ENCODE measurements at regions not wholly inside any gene's neighbourhood (a gene's known extent, or its start where the extent isn't known, plus 50 kb on each side); places are given as distances from the start of the nearest gene placed in this dataset.

DNA sequence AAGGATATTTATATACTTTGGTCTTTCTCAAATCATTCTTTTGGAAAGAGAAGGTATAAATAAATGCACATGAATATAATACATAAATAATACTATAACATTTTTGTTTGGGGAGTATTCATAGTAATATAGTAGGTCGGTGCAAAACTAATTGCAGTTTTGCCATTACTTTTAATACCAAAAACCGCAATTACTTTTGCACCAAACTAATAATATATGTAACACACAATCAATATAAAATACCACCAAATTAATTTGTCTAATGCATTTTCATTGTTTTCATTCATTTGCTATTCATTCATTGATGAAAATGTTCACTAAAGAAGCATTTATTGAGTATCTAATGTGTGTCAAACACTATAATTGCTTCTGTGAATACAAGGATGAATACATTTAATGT is 219.0 kb downstream of the RWDD3 start:
- DNase-seq (ENCODE audit: low spot score): no peak
- Mint-ChIP-seq H3K36me3 (ENCODE audit: low read depth) (no peaks in the 10 kb centered on the region), H3K4me1 (ENCODE audit: low read depth) (no peaks in the 10 kb centered on the region), H3K4me3 (ENCODE audit: low read depth) (no peak overlapping the region), H3K27ac (no peak overlapping the region), H3K9me3 (peaks cover 18% of the 10 kb centered on the region), H3K27me3 (ENCODE audit: low read depth) (no peaks in the 10 kb centered on the region)
- intact Hi-C loops (cut with micrococcal nuclease): no loop called here

DNA sequence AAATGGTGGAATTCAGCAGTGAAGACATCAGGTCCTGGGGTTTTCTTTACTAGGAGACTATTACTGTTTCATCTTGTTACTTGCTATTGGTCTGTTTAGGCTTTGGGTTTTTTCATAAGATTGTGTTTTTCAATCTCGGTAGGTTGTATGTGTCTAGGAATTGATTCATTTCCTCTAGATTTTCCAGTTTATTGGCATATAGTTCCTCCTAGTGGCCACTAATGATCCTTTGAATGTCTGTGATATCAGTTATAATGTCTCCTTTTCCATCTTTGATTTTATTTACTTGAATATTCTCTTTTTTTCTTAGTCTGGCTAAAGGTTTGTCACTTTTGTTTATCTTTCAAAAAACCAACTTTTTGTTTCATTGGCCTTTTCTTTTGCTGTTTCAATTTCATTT is 233.0 kb downstream of the RWDD3 start:
- peaks cover 5% of the 10 kb centered on the region for H3K9me3 Mint-ChIP-seq
- H3K4me3 Mint-ChIP-seq (ENCODE audit: low read depth): no peak overlapping the region
- no peaks in the 10 kb centered on the region for H3K36me3 Mint-ChIP-seq (ENCODE audit: low read depth)
- H3K4me1 Mint-ChIP-seq (ENCODE audit: low read depth): no peaks in the 10 kb centered on the region
- H3K27ac Mint-ChIP-seq: no peak overlapping the region
- DNase-seq (ENCODE audit: low spot score): no peak
- intact Hi-C loops (cut with micrococcal nuclease): no loop called here
- H3K27me3 Mint-ChIP-seq (ENCODE audit: low read depth): no peaks in the 10 kb centered on the region

DNA sequence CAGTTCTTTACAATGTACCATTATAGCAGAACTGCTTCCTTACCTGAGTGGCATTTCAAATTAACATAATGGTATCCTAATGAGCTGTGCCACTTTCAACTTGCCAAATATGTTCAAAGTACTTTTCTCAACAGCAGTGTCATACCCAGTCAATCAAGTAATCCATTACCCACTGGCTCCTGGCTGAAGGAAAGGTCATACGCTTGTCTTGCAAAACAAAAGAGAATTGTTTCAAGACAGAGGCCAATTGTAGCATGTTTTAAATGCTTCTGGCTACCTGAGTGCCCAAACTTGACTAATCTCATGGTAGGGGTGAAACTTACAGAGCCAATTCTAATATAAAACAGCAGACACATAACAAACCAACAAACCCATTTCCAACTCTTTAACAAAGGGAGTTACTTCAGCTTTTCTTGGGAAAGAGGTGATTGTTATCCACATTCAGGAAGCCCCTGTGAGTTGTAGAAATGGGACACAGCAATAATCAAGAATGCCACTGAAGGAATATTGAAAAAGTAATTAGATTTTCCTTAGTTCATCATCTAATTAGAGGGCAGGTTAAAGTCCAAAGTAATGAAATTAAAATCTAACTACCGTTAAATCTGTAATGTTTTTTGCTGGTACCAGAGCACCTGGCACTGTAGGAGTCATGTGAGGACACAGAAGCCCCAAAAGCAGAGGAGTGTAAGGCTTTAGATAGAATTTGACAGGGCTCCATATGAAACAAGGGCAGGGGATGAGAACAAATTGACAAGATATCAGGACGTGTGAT is 241.9 kb downstream of the RWDD3 start:
- Mint-ChIP-seq H3K27ac (no peak overlapping the region), H3K9me3 (peaks cover 20% of the 10 kb centered on the region), H3K4me3 (ENCODE audit: low read depth) (no peak overlapping the region), H3K4me1 (ENCODE audit: low read depth) (no peaks in the 10 kb centered on the region), H3K27me3 (ENCODE audit: low read depth) (no peaks in the 10 kb centered on the region), H3K36me3 (ENCODE audit: low read depth) (no peaks in the 10 kb centered on the region)
- no peak for DNase-seq (ENCODE audit: low spot score)
- intact Hi-C loops (cut with micrococcal nuclease): no loop called here

DNA sequence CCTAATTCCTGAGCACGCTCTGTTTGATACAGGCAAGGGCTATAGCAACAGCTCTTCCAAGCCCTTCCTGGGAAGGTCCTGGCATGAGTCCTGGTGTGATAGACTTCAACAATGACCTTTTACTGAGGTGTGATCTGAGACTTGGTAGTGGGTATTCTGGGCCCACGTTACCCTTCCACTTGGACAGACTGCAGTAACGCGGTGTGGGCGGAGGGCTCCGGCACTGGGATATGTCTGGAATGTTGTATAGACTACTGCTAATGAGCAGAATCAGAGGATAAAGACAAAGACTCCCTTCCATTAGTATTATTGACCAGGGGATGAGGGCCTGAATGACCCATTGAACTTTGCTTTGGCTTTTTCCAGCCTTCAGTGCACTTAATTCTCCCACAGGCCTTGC is 262.3 kb downstream of the RWDD3 start:
- Mint-ChIP-seq H3K36me3 (ENCODE audit: low read depth) (no peaks in the 10 kb centered on the region), H3K4me1 (ENCODE audit: low read depth) (no peaks in the 10 kb centered on the region), H3K27ac (no peak overlapping the region), H3K27me3 (ENCODE audit: low read depth) (no peaks in the 10 kb centered on the region), H3K9me3 (peaks cover 4% of the 10 kb centered on the region), H3K4me3 (ENCODE audit: low read depth) (no peak overlapping the region)
- intact Hi-C loops (cut with micrococcal nuclease): no loop called here
- DNase-seq (ENCODE audit: low spot score): no peak

GRCh38 chr1:95496773-95497172 is 262.8 kb downstream of the RWDD3 start:
- intact Hi-C loops (cut with micrococcal nuclease): no loop called here
- no peak for DNase-seq (ENCODE audit: low spot score)
- Mint-ChIP-seq H3K36me3 (ENCODE audit: low read depth) (no peaks in the 10 kb centered on the region), H3K27me3 (ENCODE audit: low read depth) (no peaks in the 10 kb centered on the region), H3K4me3 (ENCODE audit: low read depth) (no peak overlapping the region), H3K9me3 (peaks cover 4% of the 10 kb centered on the region), H3K4me1 (ENCODE audit: low read depth) (no peaks in the 10 kb centered on the region), H3K27ac (no peak overlapping the region)

DNA sequence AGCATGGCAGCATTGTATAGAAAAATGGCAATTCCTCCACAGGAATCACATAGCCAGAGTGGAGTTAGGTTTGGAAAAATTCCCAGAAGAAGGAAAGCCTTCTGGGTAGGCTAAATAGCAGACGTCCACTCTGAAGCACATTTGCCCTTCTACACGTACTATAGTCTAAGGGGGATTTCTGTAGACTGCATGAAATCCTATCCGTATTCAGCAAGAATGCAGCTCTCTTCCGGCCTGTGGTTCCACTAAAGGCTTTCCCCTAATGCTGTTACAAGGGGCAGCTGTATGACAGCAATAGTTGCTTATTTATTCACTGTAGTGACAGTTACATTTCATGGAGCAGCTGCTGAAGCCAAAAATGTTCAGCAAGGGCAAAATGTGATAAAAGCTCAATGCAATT is 263.6 kb downstream of the RWDD3 start:
- H3K9me3 Mint-ChIP-seq: peaks cover 4% of the 10 kb centered on the region
- H3K36me3 Mint-ChIP-seq (ENCODE audit: low read depth): no peaks in the 10 kb centered on the region
- H3K4me3 Mint-ChIP-seq (ENCODE audit: low read depth): no peak overlapping the region
- no peaks in the 10 kb centered on the region for H3K4me1 Mint-ChIP-seq (ENCODE audit: low read depth)
- H3K27ac Mint-ChIP-seq: no peak overlapping the region
- no peaks in the 10 kb centered on the region for H3K27me3 Mint-ChIP-seq (ENCODE audit: low read depth)
- no peak for DNase-seq (ENCODE audit: low spot score)
- intact Hi-C loops (cut with micrococcal nuclease): no loop called here

- Mint-ChIP-seq H3K27ac (no peak overlapping the region), H3K4me3 (ENCODE audit: low read depth) (no peak overlapping the region), H3K36me3 (ENCODE audit: low read depth) (no peaks in the 10 kb centered on the region), H3K4me1 (ENCODE audit: low read depth) (no peaks in the 10 kb centered on the region), H3K27me3 (ENCODE audit: low read depth) (no peaks in the 10 kb centered on the region), H3K9me3 (peaks cover 4% of the 10 kb centered on the region)
- DNase-seq (ENCODE audit: low spot score): no peak
- intact Hi-C loops (cut with micrococcal nuclease): no loop called here
Observed at GRCh38 chr1:95503278-95504030, 269.4 kb downstream of the RWDD3 start.

DNA sequence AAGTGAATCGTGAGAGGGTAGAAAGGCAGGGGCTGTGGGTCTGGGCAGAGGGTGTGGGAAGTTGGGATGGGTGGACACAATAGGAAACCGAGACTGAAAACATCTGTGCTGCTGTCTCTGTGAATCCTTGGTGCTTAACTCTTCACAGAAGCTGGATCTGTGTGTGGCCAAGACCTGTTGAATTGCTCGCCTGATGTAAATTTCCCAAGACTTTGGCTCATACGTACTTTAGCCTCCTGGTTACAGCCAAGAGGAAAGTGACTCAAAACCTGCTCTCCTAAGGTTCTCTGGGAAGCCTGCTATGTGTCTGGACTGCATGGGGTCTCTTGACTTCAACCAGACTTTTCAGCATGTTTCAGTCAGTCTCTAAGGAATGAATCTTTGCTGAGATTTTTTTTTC is 270.3 kb downstream of the RWDD3 start:
- peaks cover 4% of the 10 kb centered on the region for H3K9me3 Mint-ChIP-seq
- no peak overlapping the region for H3K27ac Mint-ChIP-seq
- no peak for DNase-seq (ENCODE audit: low spot score)
- no peak overlapping the region for H3K4me3 Mint-ChIP-seq (ENCODE audit: low read depth)
- intact Hi-C loops (cut with micrococcal nuclease): no loop called here
- H3K4me1 Mint-ChIP-seq (ENCODE audit: low read depth): no peaks in the 10 kb centered on the region
- H3K36me3 Mint-ChIP-seq (ENCODE audit: low read depth): no peaks in the 10 kb centered on the region
- H3K27me3 Mint-ChIP-seq (ENCODE audit: low read depth): no peaks in the 10 kb centered on the region

DNA sequence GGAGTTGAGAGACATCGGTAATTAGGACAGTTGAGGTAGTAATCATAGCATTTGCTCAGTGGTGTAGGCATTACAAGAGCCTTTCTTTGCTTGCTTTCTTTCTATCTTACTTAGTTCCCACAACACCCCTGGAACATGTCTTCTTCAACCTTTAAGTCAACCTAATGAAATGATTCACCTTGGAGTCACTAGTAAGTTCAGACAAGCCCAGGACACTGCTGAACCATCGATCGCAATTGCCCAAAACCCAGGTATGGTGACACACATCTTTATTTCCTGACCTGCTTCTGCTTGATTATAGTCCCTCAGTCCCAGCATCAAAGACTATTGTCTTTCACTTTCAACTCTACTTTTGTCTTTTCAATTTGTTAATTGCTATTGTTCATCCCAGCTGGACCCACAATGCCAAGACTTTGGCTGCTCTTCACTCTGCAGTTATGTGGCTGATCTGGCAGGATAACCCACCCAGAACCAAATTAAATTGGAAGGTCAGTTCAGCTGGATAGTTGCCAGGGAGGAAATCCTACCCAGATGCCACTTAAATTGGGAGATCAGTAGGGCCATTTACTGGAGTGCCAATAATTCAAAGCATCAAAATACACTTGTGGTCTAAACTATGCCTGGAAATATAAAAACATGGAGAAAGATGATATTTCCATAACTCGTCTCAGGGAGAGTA is 272.9 kb downstream of the RWDD3 start:
- no peaks in the 10 kb centered on the region for H3K27me3 Mint-ChIP-seq (ENCODE audit: low read depth)
- no peaks in the 10 kb centered on the region for H3K36me3 Mint-ChIP-seq (ENCODE audit: low read depth)
- no peaks in the 10 kb centered on the region for H3K4me1 Mint-ChIP-seq (ENCODE audit: low read depth)
- H3K4me3 Mint-ChIP-seq (ENCODE audit: low read depth): no peak overlapping the region
- DNase-seq (ENCODE audit: low spot score): no peak
- peaks cover 4% of the 10 kb centered on the region for H3K9me3 Mint-ChIP-seq
- intact Hi-C loops (cut with micrococcal nuclease): no loop called here
- no peak overlapping the region for H3K27ac Mint-ChIP-seq

DNA sequence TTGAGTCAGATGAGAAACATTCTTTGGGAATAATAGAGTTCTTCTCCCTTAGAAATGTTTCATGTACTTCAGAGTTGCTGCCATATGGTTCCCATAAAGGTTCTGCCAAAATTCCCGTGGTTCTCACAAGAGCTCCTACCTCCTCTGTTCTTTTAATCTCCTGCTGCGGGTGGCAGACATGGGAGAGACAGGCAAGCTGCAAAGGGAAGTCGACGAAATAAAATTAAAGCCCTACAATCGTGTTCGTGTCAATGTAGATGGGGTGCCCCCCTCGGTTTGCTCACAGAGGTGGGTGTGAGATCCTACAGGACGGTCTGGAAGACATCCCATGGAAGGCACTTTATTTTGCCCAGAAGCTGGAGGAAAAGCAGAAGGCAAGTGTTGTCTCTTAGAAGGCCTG is 276.0 kb downstream of the RWDD3 start:
- no peaks in the 10 kb centered on the region for H3K36me3 Mint-ChIP-seq (ENCODE audit: low read depth)

GRCh38 chr1:95512925-95513324 is 278.9 kb downstream of the RWDD3 start:
- Mint-ChIP-seq H3K9me3 (no peaks in the 10 kb centered on the region), H3K36me3 (ENCODE audit: low read depth) (no peaks in the 10 kb centered on the region), H3K27me3 (ENCODE audit: low read depth) (no peaks in the 10 kb centered on the region), H3K27ac (no peak overlapping the region), H3K4me1 (ENCODE audit: low read depth) (no peaks in the 10 kb centered on the region), H3K4me3 (ENCODE audit: low read depth) (no peak overlapping the region)
- DNase-seq (ENCODE audit: low spot score): no peak
- intact Hi-C loops (cut with micrococcal nuclease): no loop called here

More for the DNA sequence above, 276.0 kb downstream of the RWDD3 start:
- Mint-ChIP-seq H3K4me3 (ENCODE audit: low read depth) (no peak overlapping the region), H3K9me3 (peaks cover 4% of the 10 kb centered on the region), H3K27me3 (ENCODE audit: low read depth) (no peaks in the 10 kb centered on the region), H3K4me1 (ENCODE audit: low read depth) (no peaks in the 10 kb centered on the region), H3K27ac (no peak overlapping the region)
- DNase-seq (ENCODE audit: low spot score): no peak
- intact Hi-C loops (cut with micrococcal nuclease): no loop called here

GRCh38 chr1:95517506-95517905 is 283.5 kb downstream of the RWDD3 start:
- no peaks in the 10 kb centered on the region for H3K36me3 Mint-ChIP-seq (ENCODE audit: low read depth)
- no peak for DNase-seq (ENCODE audit: low spot score)
- no peak overlapping the region for H3K27ac Mint-ChIP-seq
- no peaks in the 10 kb centered on the region for H3K4me1 Mint-ChIP-seq (ENCODE audit: low read depth)
- no peaks in the 10 kb centered on the region for H3K27me3 Mint-ChIP-seq (ENCODE audit: low read depth)
- intact Hi-C loops (cut with micrococcal nuclease): no loop called here
- peaks cover 6% of the 10 kb centered on the region for H3K9me3 Mint-ChIP-seq
- H3K4me3 Mint-ChIP-seq (ENCODE audit: low read depth): no peak overlapping the region

DNA sequence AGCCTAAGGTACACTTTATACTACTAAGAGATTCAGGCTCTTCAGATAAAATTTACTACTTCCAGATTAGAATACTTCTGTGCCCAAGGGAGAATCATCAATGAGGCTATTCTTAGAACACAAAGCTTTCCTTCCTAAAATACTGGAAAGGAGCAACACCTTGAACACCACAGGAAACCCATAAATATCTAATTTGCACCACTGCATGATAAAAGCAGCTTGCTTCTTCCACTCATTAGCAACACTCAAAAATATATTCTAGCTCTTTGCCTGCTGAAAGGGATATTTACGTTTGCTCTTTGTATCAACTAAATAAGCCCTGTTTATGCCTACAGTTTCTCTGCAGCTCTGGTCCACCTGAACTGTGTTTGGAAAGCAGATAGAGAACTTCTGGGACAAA is 284.3 kb downstream of the RWDD3 start:
- Mint-ChIP-seq H3K27me3 (ENCODE audit: low read depth) (no peaks in the 10 kb centered on the region), H3K27ac (no peak overlapping the region), H3K4me1 (ENCODE audit: low read depth) (no peaks in the 10 kb centered on the region), H3K4me3 (ENCODE audit: low read depth) (no peak overlapping the region), H3K36me3 (ENCODE audit: low read depth) (no peaks in the 10 kb centered on the region), H3K9me3 (peaks cover 13% of the 10 kb centered on the region)
- intact Hi-C loops (cut with micrococcal nuclease): no loop called here
- DNase-seq (ENCODE audit: low spot score): no peak

Data from activated T-helper 2 cell treated with anti-CD3 and anti-CD28 coated beads, Interferon-gamma antibody, Interleukin-2, Interleukin-4, amounts not matched to agents 10 μg/mL and 5 μg/mL and 100 μg/mL, durations not matched to agents 14 hours and 24 hours and 36 hours (primary cell).